Left kidney (tissue), 1 donor: ENCODE measurements at regions not wholly inside any gene's neighbourhood (a gene's known extent, or its start where the extent isn't known, plus 50 kb on each side); places are given as distances from the start of the nearest gene placed in this dataset.

Experiments used
- DNase-seq: peaks from one replicate; pipeline ENCODE4 v3.0.0-alpha.2; 2013

DNA sequence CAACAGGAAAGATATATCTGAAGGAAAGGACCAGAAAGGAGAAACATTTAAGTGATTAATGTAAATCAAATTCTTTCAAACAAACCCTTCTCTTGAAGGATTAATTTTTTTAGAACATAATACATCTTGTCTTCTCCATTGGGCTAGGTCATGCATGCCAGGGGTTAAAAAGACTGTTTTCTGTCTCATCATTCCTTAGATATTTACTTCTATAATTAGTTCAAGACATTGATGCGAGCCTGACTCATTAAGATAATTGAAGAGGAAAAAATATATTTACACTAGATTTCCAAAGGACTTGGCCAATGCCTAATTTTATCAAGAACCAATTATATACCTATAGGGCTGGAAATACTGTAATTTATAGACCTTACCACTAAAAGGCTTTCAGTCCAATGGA is 166.6 kb upstream of the SETBP1 start:
- no peak for DNase-seq

GRCh38 chr18:44514766-44515165 is 165.9 kb upstream of the SETBP1 start:
- DNase-seq = no peak

GRCh38 chr18:44516450-44516849 is 164.2 kb upstream of the SETBP1 start:
- DNase-seq = no peak

DNA sequence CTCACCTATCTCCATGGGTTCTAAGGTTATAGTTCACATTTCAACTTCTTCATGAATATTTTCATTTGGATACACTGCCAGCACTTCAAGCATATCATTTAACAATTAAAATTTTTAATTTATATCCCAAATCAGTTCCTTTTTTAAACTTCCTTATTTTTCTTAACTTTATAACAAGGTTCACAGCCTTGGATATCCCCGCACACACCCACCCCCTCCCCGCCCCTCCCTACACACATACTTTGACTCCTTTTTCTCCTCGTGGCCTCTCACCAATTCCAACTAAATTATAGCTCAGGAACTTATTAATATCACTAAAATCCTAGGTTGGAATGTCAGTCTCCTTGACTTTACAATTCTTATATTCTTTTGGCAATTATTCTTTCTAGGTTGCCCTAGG is 163.6 kb upstream of the SETBP1 start:
- DNase-seq = no peak

DNA sequence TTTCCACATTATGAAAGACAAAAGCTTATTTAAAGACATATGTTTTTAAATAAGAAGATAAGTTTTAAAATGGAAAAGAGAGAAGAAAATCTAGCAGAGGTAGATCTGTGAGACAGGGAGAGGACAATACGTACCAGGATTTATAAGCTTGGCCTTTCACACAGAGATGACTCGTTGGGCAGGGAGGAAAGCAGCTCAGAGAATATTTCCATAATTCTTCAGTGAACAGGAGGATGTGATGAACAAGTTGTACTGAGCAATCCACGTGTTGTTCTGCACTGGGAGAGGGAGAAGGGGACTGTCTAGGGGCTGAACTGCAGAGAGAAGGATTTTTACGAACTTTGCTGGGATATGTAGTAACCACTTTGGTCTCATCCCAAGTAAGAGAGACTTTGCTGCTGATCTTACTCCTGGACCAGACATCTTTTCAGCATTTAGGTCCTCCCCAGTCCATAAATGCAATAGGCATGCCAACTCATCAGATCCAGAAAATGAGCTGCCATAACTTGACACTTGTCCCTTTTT is 162.5 kb upstream of the SETBP1 start:
- no peak for DNase-seq

DNA sequence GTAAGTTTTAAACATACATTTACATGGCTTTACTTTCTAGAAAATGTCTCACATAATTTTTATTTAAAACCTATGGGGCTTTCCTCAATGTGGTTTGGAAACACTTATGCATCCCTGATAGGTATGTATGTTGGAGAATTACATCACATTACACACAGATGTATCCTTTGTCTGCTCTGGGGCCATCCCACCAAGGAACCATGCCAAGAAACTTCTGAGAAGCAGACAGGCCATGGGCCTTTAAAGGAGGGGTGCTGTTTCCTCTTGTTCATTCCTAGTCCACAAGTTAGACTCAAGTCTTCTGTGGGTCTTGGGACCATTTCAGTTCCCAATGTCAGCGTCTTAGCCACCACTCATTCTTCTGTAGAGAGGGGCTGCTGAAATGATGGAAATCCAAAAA is 162.0 kb upstream of the SETBP1 start:
- DNase-seq = no peak

GRCh38 chr18:44520981-44521667 is 159.6 kb upstream of the SETBP1 start:
- DNase-seq = no peak

GRCh38 chr18:44521668-44522022 is 159.0 kb upstream of the SETBP1 start:
- no peak for DNase-seq

GRCh38 chr18:44526705-44527415 is 153.8 kb upstream of the SETBP1 start:
- no peak for DNase-seq

DNA sequence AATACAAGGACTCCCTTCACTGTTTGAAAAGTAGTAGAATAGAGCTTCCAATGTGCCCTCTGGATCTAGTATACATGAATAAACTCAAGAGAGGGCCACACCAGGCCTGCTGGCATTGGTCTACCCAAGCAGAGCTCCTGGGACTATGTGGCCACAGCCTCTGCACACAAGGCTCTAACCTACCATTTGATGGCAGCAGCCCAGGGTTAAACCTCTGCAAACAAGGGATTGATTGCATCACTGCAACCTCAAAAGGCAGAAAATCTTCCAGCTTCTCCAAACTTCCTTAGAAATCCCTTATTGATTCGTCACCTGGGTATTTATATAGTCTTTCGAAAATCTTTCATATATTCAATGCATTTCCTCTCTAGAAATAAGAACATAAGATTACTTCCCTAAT is 147.6 kb upstream of the SETBP1 start:
- no peak for DNase-seq

GRCh38 chr18:44536046-44536445 is 144.6 kb upstream of the SETBP1 start:
- no peak for DNase-seq

DNA sequence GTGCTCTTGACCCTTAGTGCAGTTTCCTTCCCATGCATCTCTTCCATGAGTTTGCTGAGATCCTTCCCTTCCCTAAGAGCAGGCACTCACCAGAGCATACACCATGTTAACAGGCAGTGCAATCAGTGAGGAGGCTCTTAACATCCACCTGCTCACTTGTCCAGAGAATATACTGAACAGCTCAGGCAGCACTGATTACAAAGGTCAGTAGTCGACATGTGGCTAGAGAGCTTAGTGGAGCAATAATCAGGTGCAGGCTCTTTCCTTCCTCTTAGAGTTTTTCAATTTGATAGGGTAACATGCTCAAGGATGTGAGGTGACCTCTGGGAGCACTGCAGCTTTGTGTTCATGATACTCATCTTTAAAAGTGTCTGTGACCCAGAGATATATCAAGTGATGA is 144.1 kb upstream of the SETBP1 start:
- no peak for DNase-seq

- no peak for DNase-seq
Measured at GRCh38 chr18:44537526-44537925, 143.2 kb upstream of the SETBP1 start.

DNA sequence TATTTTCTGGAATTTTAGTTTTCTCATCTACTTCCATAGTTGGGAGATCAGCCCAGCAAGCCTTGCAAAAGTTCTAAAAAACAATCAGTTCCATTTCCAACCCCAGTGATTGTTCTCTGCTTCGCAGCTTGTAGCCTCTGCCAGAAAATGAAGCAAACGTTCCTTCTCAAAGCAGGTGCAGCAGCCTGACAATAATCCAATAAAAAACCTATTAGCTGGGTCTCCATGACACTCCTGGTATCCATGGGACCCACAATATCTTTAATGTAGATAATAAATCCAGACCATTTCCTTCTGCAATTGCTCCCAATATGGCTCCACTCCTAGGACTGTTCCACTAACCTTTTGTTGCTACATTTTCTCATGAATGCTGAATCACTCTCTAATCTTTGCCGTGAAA is 140.8 kb upstream of the SETBP1 start:
- DNase-seq = no peak

GRCh38 chr18:44541159-44541558 is 139.5 kb upstream of the SETBP1 start:
- no peak for DNase-seq

DNA sequence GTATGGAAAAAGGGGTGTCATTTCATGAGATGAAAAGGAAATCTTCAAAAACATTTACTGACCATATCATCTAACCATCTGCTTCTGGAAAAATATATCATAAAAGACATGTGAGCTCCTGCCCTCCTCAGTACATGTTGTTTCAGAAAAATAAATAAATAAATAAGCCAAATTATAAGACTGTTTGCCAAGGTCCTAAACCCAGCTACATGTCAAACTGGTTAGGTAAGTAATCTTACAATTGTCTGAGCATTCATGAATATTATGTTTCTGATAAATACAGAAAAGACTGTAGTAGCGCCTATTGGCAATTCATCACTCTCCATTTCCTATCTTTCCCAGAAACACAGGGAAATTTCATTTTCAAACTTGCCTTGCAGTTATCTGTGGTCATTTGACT is 138.9 kb upstream of the SETBP1 start:
- no peak for DNase-seq

- DNase-seq = no peak
Measured at GRCh38 chr18:44543387-44543786, 137.3 kb upstream of the SETBP1 start.

DNA sequence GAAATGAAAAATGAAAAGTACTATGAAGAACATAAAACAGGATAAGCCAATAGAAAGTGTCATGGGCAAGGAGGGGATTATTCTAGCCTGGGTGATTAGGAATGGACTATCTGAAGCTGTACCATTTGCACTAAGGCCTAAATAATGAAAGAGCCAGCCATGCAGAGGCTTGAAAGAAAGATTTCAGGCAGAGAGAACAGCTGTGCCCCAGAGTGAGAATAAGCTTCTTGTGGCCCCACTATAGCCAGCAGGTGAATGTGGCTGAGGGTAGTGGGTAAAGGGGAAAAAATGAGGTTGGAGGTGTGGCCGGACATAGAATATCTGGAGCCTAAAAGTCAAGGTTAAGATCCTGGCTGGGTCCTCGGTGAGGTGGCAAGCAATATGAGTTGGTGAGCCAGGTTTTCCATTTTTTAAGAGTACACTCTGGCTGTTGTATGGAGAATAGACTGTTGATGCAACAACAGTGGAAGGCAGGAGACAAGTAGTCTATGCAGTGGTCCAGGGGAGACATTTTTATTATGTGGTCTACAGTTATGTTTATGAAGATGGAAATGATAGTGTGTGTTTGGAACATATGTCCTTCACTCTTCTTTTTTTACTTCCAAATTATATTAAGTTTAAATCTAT is 135.2 kb upstream of the SETBP1 start:
- no peak for DNase-seq

- DNase-seq = no peak
Measured at GRCh38 chr18:44546954-44547353, 133.7 kb upstream of the SETBP1 start.

GRCh38 chr18:44548291-44549221 is 132.1 kb upstream of the SETBP1 start:
- DNase-seq = peak; percentile 8

DNA sequence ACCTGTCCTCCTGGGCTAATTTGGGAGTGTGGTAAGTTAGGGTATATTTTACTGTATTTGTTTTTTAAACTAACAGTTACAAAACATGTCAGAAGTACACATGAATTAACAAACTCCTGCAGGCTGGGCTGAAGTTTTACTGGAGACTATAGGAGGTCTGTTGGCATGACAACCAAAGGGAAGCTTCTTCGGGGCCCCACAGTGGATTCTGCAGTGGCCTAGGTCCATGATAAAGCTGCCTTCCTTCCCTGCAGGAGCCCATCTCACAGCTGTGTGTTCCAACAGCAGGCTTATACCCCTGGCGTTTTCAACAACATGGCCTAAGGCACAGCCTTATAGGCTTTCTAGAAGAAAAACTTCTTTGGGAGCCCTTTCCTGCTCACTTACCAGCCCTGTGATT is 128.0 kb upstream of the SETBP1 start:
- no peak for DNase-seq

GRCh38 chr18:44556296-44556695 is 124.4 kb upstream of the SETBP1 start:
- no peak for DNase-seq
